SK-N-SH treated with all-trans-retinoic acid at 6 μM for 48 hours (cell line): ENCODE measurements at regions not wholly inside any gene's neighbourhood (a gene's known extent, or its start where the extent isn't known, plus 50 kb on each side); places are given as distances from the start of the nearest gene placed in this dataset.

Source experiments
- CSDC2 ChIP-seq: fragments of 250-450 bp; sonication (Bioruptor Pico); IDR thresholded peaks from 2 replicates; pipeline ENCODE4 v1.5.0; 2020; ENCODE audit warnings: mild to moderate bottlenecking, moderate library complexity
- ZC3H10 ChIP-seq: fragments of 250-450 bp; sonication (Bioruptor Pico); IDR thresholded peaks from 2 replicates; pipeline ENCODE4 v1.5.1; 2021; ENCODE audit warnings: mild to moderate bottlenecking, moderate library complexity
- ZFP3 ChIP-seq: fragments of 250-450 bp; sonication (Bioruptor Pico); IDR thresholded peaks from 2 replicates; pipeline ENCODE4 v1.5.0; 2020; ENCODE audit warnings: mild to moderate bottlenecking, moderate library complexity
- ZNF8 ChIP-seq: fragments of 450-650 bp; formaldehyde crosslinking; IDR thresholded peaks from 2 replicates; pipeline ENCODE4 v1.5.0; 2020; ENCODE audit warnings: mild to moderate bottlenecking, moderate library complexity
- TF ChIP-seq, protein P1 (sequence below): fragments of 250-450 bp; sonication (Bioruptor Pico); IDR thresholded peaks from 2 replicates; pipeline ENCODE4 v1.8.0; 2020; ENCODE audit warnings: mild to moderate bottlenecking, moderate library complexity, borderline replicate concordance
- TF ChIP-seq, protein P2 (sequence below): fragments of 250-450 bp; sonication (Bioruptor Pico); IDR thresholded peaks from 2 replicates; pipeline ENCODE4 v1.5.1; 2021; ENCODE audit warnings: mild to moderate bottlenecking, moderate library complexity
- TF ChIP-seq, protein P3 (sequence below): fragments of 250-450 bp; sonication (Bioruptor Pico); IDR thresholded peaks from 2 replicates; pipeline ENCODE4 v1.5.1; 2020; ENCODE audit warnings: low read depth, mild to moderate bottlenecking, moderate library complexity

DNA sequence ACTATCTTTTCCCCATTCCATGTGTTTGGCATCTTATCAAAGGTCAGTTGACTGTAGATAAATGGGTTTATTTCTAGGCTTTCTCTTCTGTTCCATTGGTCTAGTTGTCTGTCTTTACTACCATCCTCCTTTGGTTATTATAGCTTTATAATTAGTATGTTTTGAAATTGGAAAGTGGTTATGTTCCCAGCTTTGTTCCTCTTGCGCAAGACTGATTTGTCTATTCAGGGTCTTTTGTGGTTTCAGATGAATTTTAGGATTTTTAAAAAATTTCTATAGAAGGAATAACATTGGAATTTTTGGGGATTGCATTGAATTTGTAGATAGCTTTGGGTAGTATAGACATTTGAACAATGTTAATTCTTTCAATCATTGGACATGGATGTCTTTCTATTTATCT is 77.0 kb upstream of the NBPF4 start:
- TF ChIP-seq, protein P1, sequence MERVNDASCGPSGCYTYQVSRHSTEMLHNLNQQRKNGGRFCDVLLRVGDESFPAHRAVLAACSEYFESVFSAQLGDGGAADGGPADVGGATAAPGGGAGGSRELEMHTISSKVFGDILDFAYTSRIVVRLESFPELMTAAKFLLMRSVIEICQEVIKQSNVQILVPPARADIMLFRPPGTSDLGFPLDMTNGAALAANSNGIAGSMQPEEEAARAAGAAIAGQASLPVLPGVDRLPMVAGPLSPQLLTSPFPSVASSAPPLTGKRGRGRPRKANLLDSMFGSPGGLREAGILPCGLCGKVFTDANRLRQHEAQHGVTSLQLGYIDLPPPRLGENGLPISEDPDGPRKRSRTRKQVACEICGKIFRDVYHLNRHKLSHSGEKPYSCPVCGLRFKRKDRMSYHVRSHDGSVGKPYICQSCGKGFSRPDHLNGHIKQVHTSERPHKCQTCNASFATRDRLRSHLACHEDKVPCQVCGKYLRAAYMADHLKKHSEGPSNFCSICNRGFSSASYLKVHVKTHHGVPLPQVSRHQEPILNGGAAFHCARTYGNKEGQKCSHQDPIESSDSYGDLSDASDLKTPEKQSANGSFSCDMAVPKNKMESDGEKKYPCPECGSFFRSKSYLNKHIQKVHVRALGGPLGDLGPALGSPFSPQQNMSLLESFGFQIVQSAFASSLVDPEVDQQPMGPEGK (CRISPR knock-in tag): no peak
- no peak for TF ChIP-seq CSDC2 (CRISPR knock-in tag)
- TF ChIP-seq ZC3H10: no peak
- TF ChIP-seq, protein P2, sequence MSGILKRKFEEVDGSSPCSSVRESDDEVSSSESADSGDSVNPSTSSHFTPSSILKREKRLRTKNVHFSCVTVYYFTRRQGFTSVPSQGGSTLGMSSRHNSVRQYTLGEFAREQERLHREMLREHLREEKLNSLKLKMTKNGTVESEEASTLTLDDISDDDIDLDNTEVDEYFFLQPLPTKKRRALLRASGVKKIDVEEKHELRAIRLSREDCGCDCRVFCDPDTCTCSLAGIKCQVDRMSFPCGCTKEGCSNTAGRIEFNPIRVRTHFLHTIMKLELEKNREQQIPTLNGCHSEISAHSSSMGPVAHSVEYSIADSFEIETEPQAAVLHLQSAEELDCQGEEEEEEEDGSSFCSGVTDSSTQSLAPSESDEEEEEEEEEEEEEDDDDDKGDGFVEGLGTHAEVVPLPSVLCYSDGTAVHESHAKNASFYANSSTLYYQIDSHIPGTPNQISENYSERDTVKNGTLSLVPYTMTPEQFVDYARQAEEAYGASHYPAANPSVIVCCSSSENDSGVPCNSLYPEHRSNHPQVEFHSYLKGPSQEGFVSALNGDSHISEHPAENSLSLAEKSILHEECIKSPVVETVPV (CRISPR knock-in tag): no peak
- no peak for TF ChIP-seq ZNF8 (CRISPR knock-in tag)
- no peak for TF ChIP-seq ZFP3 (CRISPR knock-in tag)
- TF ChIP-seq, protein P3, sequence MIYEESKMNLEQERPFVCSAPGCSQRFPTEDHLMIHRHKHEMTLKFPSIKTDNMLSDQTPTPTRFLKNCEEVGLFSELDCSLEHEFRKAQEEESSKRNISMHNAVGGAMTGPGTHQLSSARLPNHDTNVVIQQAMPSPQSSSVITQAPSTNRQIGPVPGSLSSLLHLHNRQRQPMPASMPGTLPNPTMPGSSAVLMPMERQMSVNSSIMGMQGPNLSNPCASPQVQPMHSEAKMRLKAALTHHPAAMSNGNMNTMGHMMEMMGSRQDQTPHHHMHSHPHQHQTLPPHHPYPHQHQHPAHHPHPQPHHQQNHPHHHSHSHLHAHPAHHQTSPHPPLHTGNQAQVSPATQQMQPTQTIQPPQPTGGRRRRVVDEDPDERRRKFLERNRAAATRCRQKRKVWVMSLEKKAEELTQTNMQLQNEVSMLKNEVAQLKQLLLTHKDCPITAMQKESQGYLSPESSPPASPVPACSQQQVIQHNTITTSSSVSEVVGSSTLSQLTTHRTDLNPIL (CRISPR knock-in tag): no peak
